OCI-LY1 (cell line): ENCODE measurements at regions not wholly inside any gene's neighbourhood (a gene's known extent, or its start where the extent isn't known, plus 50 kb on each side); places are given as distances from the start of the nearest gene placed in this dataset.

Source experiments
- EZH2 ChIP-seq: fragments of 200-600 bp; sonication (generic), shearing (Covaris generic); IDR thresholded peaks from 2 replicates; pipeline ENCODE4 v1.8.0; 2017; ENCODE audit warnings: borderline replicate concordance, mixed run types, mild to moderate bottlenecking, antibody characterized with exemption, low read length, moderate library complexity, mixed read lengths
- TF ChIP-seq, protein P1 (sequence below): fragments of 200-600 bp; sonication (generic), shearing (Covaris generic); IDR thresholded peaks from 2 replicates; pipeline ENCODE4 v1.5.1; 2017; ENCODE audit warnings: mild to moderate bottlenecking, antibody characterized with exemption, low read length, moderate library complexity, mixed read lengths

DNA sequence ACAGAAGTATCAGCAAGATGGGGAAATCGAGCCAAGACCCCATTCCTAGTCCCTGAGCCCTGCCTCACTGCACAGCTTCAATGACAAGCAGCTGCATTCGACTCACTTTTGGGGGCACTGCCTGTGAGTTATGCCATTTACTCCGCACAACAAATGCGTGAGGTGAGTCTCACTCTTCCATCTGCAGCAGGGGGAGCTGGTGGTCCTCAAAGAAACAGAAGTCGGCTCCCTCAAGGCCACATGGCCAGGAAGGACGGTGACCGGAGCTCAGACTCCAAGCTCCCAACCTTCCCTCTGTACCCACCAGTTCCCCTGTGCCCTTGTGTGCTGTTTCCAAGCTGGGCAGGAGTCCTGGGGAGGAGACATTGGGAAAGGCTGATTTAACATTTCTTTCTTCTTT, 127.7 kb upstream of the IQSEC1 start:
- TF ChIP-seq, protein P1, sequence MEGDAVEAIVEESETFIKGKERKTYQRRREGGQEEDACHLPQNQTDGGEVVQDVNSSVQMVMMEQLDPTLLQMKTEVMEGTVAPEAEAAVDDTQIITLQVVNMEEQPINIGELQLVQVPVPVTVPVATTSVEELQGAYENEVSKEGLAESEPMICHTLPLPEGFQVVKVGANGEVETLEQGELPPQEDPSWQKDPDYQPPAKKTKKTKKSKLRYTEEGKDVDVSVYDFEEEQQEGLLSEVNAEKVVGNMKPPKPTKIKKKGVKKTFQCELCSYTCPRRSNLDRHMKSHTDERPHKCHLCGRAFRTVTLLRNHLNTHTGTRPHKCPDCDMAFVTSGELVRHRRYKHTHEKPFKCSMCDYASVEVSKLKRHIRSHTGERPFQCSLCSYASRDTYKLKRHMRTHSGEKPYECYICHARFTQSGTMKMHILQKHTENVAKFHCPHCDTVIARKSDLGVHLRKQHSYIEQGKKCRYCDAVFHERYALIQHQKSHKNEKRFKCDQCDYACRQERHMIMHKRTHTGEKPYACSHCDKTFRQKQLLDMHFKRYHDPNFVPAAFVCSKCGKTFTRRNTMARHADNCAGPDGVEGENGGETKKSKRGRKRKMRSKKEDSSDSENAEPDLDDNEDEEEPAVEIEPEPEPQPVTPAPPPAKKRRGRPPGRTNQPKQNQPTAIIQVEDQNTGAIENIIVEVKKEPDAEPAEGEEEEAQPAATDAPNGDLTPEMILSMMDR = peak; percentile 40
- no peak for TF ChIP-seq EZH2
